Astrocyte (in vitro differentiated cells and primary cell): ENCODE measurements at regions not wholly inside any gene's neighbourhood (a gene's known extent, or its start where the extent isn't known, plus 50 kb on each side); places are given as distances from the start of the nearest gene placed in this dataset.

Experiments used
- EZH2 ChIP-seq: IDR thresholded peaks from 2 replicates; pipeline ENCODE4 v1.6.1; 2012; ENCODE audit warnings: mild to moderate bottlenecking, low read length, inconsistent platforms; ENCODE audit not compliant: insufficient read depth
- TF ChIP-seq, protein P1 (sequence below): IDR thresholded peaks from 2 replicates; pipeline ENCODE4 v1.5.1; 2011; ENCODE audit warnings: low read depth, mild to moderate bottlenecking, inconsistent platforms, low read length, moderate library complexity; ENCODE audit not compliant: insufficient read depth

DNA sequence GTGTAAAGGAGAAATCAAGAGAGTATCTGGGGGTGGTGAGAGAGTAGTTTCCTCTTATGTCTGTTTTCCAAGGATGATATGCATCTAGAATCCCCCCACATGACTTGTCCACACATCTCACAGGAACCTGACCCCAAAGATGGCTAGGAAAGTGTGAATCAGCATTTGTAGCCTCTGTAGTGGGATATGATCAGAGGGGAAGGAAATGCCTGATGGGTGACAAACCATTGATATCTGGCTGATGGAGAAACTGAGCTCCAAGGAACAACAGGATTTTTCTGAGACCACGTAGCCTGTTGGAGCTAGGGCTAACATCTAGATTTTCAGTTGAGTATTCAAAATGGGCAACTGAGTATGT is 369.4 kb downstream of the DDX10 start:
- TF ChIP-seq, protein P1, sequence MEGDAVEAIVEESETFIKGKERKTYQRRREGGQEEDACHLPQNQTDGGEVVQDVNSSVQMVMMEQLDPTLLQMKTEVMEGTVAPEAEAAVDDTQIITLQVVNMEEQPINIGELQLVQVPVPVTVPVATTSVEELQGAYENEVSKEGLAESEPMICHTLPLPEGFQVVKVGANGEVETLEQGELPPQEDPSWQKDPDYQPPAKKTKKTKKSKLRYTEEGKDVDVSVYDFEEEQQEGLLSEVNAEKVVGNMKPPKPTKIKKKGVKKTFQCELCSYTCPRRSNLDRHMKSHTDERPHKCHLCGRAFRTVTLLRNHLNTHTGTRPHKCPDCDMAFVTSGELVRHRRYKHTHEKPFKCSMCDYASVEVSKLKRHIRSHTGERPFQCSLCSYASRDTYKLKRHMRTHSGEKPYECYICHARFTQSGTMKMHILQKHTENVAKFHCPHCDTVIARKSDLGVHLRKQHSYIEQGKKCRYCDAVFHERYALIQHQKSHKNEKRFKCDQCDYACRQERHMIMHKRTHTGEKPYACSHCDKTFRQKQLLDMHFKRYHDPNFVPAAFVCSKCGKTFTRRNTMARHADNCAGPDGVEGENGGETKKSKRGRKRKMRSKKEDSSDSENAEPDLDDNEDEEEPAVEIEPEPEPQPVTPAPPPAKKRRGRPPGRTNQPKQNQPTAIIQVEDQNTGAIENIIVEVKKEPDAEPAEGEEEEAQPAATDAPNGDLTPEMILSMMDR = no peak
- no peak for TF ChIP-seq EZH2
